Peyer's patch (tissue), 4 donors: ENCODE measurements at regions not wholly inside any gene's neighbourhood (a gene's known extent, or its start where the extent isn't known, plus 50 kb on each side); places are given as distances from the start of the nearest gene placed in this dataset.

ENCODE experiments used
- DNase-seq, 3 donors: peaks; one replicate each; pipeline ENCODE4 v3.0.0-alpha.2; 2017 to 2019
- H3K27ac ChIP-seq, 4 donors: fragments of 200-600 bp; sonication (generic); one replicate each; pipeline ENCODE4 v1.5.1; 2016 to 2019
- H3K27me3 ChIP-seq, 2 donors: fragments of 200-600 bp; sonication (generic); one replicate each; pipeline ENCODE4 v1.5.1; 2019
- H3K36me3 ChIP-seq, 3 donors: fragments of 200-600 bp; sonication (generic); one replicate each; pipeline ENCODE4 v1.5.1; 2016 to 2019
- H3K4me1 ChIP-seq, 4 donors: fragments of 200-600 bp; sonication (generic); one replicate each; pipeline ENCODE4 v1.5.1; 2016 to 2019
- H3K4me3 ChIP-seq, 4 donors: fragments of 200-600 bp; sonication (generic); 1 replicate in 3 of 4; 2 replicates in 1 of 4; pipeline ENCODE4 v1.5.1; 2016 to 2019; ENCODE audit warnings: mild to moderate bottlenecking in 1 of 4
- H3K9me3 ChIP-seq, 4 donors: fragments of 200-600 bp; sonication (generic); one replicate each; pipeline ENCODE4 v1.5.1; 2016 to 2019; ENCODE audit warnings: mild to moderate bottlenecking in 1 of 4
- POLR2A ChIP-seq, 2 donors: fragments of 450-650 bp; IDR thresholded peaks; one replicate each; pipeline ENCODE4 v1.5.1; 2017; ENCODE audit warnings: antibody characterized with exemption in 2 of 2, mild to moderate bottlenecking in 2 of 2, moderate library complexity in 2 of 2
- TF ChIP-seq, protein P1 (sequence below), 6 experiments: fragments of 450-650 bp in 4 of 6; fragments of 200-600 bp in 2 of 6; sonication (generic) in 1 of 6; IDR thresholded peaks; one replicate each; pipeline ENCODE4 v1.5.1; 2017 to 2019; ENCODE audit warnings: antibody characterized with exemption in 6 of 6, mild to moderate bottlenecking in 3 of 6, moderate library complexity in 1 of 6

DNA sequence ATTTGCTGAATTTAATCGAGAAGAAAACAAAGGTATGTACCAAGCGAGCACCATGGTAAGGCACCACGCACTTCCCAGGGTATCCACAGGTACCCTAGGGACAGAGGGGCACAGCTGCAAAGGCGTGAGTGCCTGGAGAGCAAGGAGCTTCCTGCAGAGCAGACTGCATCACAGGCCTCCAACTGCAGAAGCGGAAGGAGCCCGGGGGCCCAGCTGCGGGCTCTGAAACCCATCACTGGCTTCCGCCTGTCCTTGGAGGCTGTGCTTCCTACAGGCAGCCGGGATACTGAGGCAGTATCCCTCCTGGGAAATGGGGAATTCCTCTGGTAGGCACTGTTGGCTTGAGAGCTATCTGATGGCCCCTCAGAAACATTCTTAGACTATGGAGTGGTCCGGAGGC is 217.4 kb upstream of the GMDS start:
- DNase-seq: no peak
- H3K36me3 ChIP-seq: no peaks in the 10 kb centered on the region
- no peaks in the 10 kb centered on the region for H3K9me3 ChIP-seq
- H3K4me1 ChIP-seq: no peaks in the 10 kb centered on the region
- no peak overlapping the region for H3K4me3 ChIP-seq
- no peak overlapping the region for H3K27ac ChIP-seq
- peaks cover 0 to 5% of the 10 kb centered on the region in 2 donors for H3K27me3 ChIP-seq
- no peak for TF ChIP-seq POLR2A (IDR thresholded peaks at IDR 0.05)
- TF ChIP-seq, protein P1, sequence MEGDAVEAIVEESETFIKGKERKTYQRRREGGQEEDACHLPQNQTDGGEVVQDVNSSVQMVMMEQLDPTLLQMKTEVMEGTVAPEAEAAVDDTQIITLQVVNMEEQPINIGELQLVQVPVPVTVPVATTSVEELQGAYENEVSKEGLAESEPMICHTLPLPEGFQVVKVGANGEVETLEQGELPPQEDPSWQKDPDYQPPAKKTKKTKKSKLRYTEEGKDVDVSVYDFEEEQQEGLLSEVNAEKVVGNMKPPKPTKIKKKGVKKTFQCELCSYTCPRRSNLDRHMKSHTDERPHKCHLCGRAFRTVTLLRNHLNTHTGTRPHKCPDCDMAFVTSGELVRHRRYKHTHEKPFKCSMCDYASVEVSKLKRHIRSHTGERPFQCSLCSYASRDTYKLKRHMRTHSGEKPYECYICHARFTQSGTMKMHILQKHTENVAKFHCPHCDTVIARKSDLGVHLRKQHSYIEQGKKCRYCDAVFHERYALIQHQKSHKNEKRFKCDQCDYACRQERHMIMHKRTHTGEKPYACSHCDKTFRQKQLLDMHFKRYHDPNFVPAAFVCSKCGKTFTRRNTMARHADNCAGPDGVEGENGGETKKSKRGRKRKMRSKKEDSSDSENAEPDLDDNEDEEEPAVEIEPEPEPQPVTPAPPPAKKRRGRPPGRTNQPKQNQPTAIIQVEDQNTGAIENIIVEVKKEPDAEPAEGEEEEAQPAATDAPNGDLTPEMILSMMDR (IDR thresholded peaks at IDR 0.05): no peak

DNA sequence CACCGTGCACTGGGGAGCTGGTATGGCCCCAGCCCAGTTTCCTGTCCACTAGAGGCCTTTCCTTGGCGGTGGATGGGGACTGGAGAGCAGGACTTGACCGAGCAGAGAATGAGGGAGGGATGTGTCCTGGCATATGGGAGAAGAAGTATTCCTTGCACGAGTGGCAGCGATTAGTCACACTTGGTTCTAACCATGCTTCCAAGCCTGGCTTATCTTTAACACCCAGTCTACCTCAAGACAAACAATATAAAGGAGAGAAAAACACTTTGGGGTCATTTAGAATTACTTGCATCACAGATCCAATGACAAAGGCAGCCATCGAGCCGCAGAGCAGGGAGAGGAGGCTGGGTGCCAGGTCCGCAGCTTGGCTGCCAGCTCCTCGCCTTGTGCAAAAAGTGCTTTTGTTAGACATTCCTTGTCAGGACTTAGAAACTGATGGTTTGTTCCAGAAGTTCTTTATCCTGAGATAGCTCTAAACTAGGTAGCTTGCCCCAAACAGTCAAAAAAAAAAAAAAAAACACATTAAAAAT is 214.9 kb upstream of the GMDS start:
- H3K4me3 ChIP-seq: no peak overlapping the region
- H3K4me1 ChIP-seq: no peaks in the 10 kb centered on the region
- no peaks in the 10 kb centered on the region for H3K36me3 ChIP-seq
- H3K27ac ChIP-seq: no peak overlapping the region
- H3K9me3 ChIP-seq: no peaks in the 10 kb centered on the region
- no peaks in the 10 kb centered on the region for H3K27me3 ChIP-seq
- TF ChIP-seq, protein P1 (IDR thresholded peaks at IDR 0.05): no peak
- TF ChIP-seq POLR2A (IDR thresholded peaks at IDR 0.05): no peak
- no peak for DNase-seq

DNA sequence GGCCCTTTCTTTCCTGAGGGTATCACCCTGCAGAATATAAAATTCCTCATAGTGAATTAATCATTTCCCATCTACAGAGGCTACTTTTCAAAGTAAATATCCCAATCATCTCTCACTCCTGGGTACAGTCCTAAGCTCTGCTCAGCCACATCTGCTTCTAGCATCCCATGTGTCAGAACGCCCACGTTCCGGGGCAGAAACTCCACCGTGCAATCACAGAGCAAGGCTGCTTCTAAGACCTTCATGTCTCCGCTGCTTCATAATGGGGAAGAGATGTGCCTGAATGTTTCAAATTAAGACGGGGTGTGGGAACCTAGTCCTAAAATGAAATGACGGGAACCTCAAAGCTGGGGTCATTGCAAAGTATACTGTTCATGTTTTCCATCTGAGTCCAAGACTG is 208.8 kb upstream of the GMDS start:
- H3K27ac ChIP-seq: no peak overlapping the region
- H3K4me1 ChIP-seq: peaks cover 0 to 1% (median 0%) of the 10 kb centered on the region in 4 donors
- TF ChIP-seq, protein P1 (IDR thresholded peaks at IDR 0.05): no peak
- no peak for TF ChIP-seq POLR2A (IDR thresholded peaks at IDR 0.05)
- no peak overlapping the region for H3K4me3 ChIP-seq
- H3K27me3 ChIP-seq: no peaks in the 10 kb centered on the region
- H3K36me3 ChIP-seq: no peaks in the 10 kb centered on the region
- no peak for DNase-seq
- H3K9me3 ChIP-seq: no peaks in the 10 kb centered on the region

DNA sequence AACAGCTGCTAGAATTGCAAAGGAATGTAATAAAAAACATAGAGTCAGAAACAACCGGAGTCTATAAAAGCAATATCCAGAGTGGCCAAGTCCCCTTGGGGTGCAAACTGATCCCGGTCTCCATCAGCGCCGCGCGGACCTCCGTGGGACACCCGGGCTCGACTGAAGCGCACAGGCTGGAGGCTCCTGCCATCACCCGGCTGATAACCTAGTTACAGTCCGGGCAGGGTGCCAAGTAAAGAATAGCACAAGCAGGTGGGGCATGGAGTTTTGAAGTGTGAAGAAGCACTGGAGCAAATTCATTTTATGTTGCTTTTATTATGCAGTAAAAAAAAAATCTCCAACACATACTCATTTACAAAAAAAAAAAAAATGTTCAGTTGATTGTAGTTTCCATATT is 205.1 kb upstream of the GMDS start:
- Histone ChIP-seq H3K4me1 (peaks cover 0 to 11% (median 0%) of the 10 kb centered on the region in 4 donors), H3K36me3 (no peaks in the 10 kb centered on the region), H3K27ac (no peak overlapping the region), H3K4me3 (no peak overlapping the region), H3K9me3 (no peaks in the 10 kb centered on the region), H3K27me3 (no peaks in the 10 kb centered on the region)
- TF ChIP-seq POLR2A (IDR thresholded peaks at IDR 0.05): no peak
- DNase-seq: peak in 2 of 3 donors; percentile 65 to 76

DNA sequence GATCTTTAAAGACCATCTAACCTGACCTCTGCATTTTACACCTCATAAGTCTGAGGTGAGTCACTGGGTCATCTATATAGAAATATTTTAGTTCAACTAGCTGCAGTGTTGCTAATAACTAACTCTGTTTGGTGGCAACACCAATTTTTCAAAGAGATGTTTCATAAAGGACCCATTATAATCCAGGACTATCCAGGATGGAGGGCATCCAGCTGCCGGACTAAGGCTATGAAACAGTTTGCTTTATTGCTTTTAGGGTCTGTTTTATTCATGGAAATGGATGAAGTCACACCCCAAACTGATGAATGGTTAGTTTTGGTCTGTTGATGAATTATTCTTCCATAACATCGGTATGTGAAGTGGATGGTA is 204.2 kb upstream of the GMDS start:
- no peak for DNase-seq
- H3K27ac ChIP-seq: no peak overlapping the region
- H3K36me3 ChIP-seq: no peaks in the 10 kb centered on the region
- H3K4me3 ChIP-seq: no peak overlapping the region
- peaks cover 0 to 11% (median 0%) of the 10 kb centered on the region in 4 donors for H3K4me1 ChIP-seq
- TF ChIP-seq, protein P1 (IDR thresholded peaks at IDR 0.05): no peak
- TF ChIP-seq POLR2A (IDR thresholded peaks at IDR 0.05): no peak
- H3K27me3 ChIP-seq: no peaks in the 10 kb centered on the region
- no peaks in the 10 kb centered on the region for H3K9me3 ChIP-seq

DNA sequence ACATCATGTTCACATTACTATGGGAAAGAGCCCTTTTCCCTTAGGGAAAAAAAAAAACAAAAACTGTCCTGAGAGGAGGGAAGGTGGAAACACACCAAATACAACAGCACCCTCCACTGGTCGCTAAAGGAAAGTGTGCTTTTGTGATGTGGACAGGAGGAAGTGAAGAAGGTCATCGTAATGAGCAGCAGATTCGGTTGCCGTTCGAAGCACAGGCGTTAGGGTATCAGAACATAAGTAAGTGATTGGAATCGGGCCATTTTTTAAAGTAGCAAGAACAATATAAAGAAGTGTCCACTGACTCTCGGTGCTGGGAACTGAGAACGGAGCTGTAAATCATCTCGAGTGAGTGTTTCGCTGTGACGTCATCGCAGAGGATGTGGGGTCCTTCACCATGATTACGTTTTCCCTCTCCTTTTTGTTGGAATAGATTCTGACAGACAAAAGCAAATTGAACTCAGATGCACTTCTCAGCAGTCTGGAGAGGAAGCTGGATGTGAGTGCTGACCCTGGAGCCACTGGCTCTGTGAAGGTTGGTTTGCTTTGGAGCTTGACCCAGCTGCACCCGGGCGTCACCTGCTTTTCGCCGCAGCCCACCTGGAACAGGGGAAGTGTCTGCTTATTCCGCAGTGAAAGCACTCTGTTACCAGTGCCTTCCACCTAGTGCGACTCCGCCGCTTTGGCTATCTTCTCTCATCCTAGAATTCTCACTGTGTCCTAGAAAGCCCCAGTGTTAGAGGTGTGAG is 203.6 kb upstream of the GMDS start:
- no peak overlapping the region for H3K27ac ChIP-seq
- H3K9me3 ChIP-seq: no peaks in the 10 kb centered on the region
- no peaks in the 10 kb centered on the region for H3K36me3 ChIP-seq
- no peak for TF ChIP-seq POLR2A (IDR thresholded peaks at IDR 0.05)
- TF ChIP-seq, protein P1 (IDR thresholded peaks at IDR 0.05): peak in 4 of 6 experiments; percentile 43 to 79 (median 72)
- DNase-seq: peak in 1 of 3 donors; percentile 63
- H3K27me3 ChIP-seq: no peaks in the 10 kb centered on the region
- peaks cover 0 to 11% (median 0%) of the 10 kb centered on the region in 4 donors for H3K4me1 ChIP-seq
- H3K4me3 ChIP-seq: peak overlapping the region in 1 of 4 donors; percentile 23
